Transverse colon (tissue), 4 donors: ENCODE measurements at regions not wholly inside any gene's neighbourhood (a gene's known extent, or its start where the extent isn't known, plus 50 kb on each side); places are given as distances from the start of the nearest gene placed in this dataset.

Experiments
- CTCF ChIP-seq, 5 experiments: fragments of 200-600 bp in 3 of 5; fragments of 450-650 bp in 2 of 5; sonication (generic) in 3 of 5; IDR thresholded peaks; 1 replicate in 2 of 5; 2 replicates in 3 of 5; pipeline ENCODE4 v1.5.1; 2016 to 2017; ENCODE audit warnings: antibody characterized with exemption in 5 of 5, inconsistent platforms in 3 of 5, mild to moderate bottlenecking in 2 of 5, moderate library complexity in 1 of 5
- EP300 ChIP-seq: sonication (generic); formaldehyde crosslinking; IDR thresholded peaks from one replicate; pipeline ENCODE4 v1.6.1; 2017; ENCODE audit warnings: antibody characterized with exemption, low read depth
- POLR2A ChIP-seq: fragments of 450-650 bp; IDR thresholded peaks from one replicate; pipeline ENCODE4 v1.6.1; 2016; ENCODE audit warnings: antibody characterized with exemption, mild to moderate bottlenecking, moderate library complexity
- POLR2AphosphoS5 ChIP-seq, 3 donors: sonication (generic); formaldehyde crosslinking; IDR thresholded peaks; one replicate each; pipeline ENCODE4 v1.6.1; 2016; ENCODE audit warnings: antibody characterized with exemption in 3 of 3

DNA sequence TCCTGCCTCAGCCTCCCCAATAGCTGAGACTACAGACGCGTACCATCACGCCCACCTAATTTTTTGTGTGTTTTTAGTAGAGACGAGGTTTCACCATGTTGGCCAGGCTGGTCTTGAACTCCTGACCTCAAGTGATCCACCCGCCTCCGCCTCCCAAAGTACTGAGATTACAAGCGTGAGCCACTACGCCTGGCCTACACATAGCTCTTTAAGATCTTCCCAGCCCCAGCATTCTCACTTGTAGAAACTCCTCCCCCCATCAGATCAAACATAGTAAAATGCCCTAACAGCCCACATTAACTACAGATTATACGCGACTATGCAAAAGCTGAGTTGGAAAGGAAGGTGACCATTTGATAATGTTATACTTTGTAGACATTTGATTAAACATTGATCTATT, 634.8 kb downstream of the MATN1 start:
- TF ChIP-seq CTCF (IDR thresholded peaks at IDR 0.05) (no peak), POLR2A (no peak), EP300 (no peak), POLR2AphosphoS5 (IDR thresholded peaks at IDR 0.05) (no peak)
